CD14-positive monocyte (primary cell): ENCODE measurements at regions not wholly inside any gene's neighbourhood (a gene's known extent, or its start where the extent isn't known, plus 50 kb on each side); places are given as distances from the start of the nearest gene placed in this dataset.

Source experiments
- DNase-seq, 3 donors: peaks; one replicate each; pipeline ENCODE4 v3.0.0-alpha.2; 2011 to 2022
- H2AFZ ChIP-seq: 2 replicates; pipeline ENCODE4 v1.6.0; 2012; ENCODE audit warnings: mild to moderate bottlenecking, low read depth, low read length, inconsistent platforms; ENCODE audit not compliant: insufficient read depth, poor library complexity, severe bottlenecking
- H3K27ac ChIP-seq, 2 donors: 1 replicate in 1 of 2; 2 replicates in 1 of 2; pipeline ENCODE4 v1.5.1; 2012 to 2013; ENCODE audit warnings: low read length in 2 of 2, control low read depth in 1 of 2, inconsistent platforms in 1 of 2, low read depth in 1 of 2, mild to moderate bottlenecking in 1 of 2
- H3K27me3 ChIP-seq, 2 donors: one replicate each; pipeline versions ENCODE4 v1.6.0 to v1.6.1; 2011 to 2013; ENCODE audit warnings: low read length in 2 of 2; ENCODE audit not compliant: control insufficient read depth in 2 of 2, insufficient read depth in 2 of 2
- H3K36me3 ChIP-seq, 2 donors: replicated peaks in 1 of 2; 1 replicate in 1 of 2; 2 replicates in 1 of 2; pipeline versions ENCODE4 v1.5.1 to v1.6.1; 2012 to 2013; ENCODE audit warnings: low read length in 2 of 2, control low read depth in 1 of 2, inconsistent platforms in 1 of 2, mild to moderate bottlenecking in 1 of 2; ENCODE audit not compliant: insufficient read depth in 2 of 2, control insufficient read depth in 1 of 2
- H3K4me1 ChIP-seq, 2 donors: 1 replicate in 1 of 2; 2 replicates in 1 of 2; pipeline versions ENCODE4 v1.5.1 to v1.6.1; 2012 to 2013; ENCODE audit warnings: low read length in 2 of 2, control low read depth in 1 of 2, inconsistent platforms in 1 of 2, mild to moderate bottlenecking in 1 of 2, moderate library complexity in 1 of 2; ENCODE audit not compliant: insufficient read depth in 2 of 2, control insufficient read depth in 1 of 2
- H3K4me2 ChIP-seq: replicated peaks from 2 replicates; pipeline ENCODE3; 2012; ENCODE audit warnings: low read length, moderate library complexity, mild to moderate bottlenecking; ENCODE audit not compliant: poor library complexity, severe bottlenecking; ENCODE audit errors: extremely low read depth
- H3K4me3 ChIP-seq, 3 experiments: fragments of 200-600 bp in 1 of 3; sonication (generic) in 1 of 3; replicated peaks in 1 of 3; 1 replicate in 2 of 3; 2 replicates in 1 of 3; pipeline ENCODE4 v1.5.1; 2011 to 2013; ENCODE audit warnings: low read length in 3 of 3, mild to moderate bottlenecking in 3 of 3, control low read depth in 2 of 3, low read depth in 2 of 3, inconsistent platforms in 1 of 3, moderate library complexity in 1 of 3
- H3K79me2 ChIP-seq: 2 replicates; pipeline ENCODE4 v1.6.0; 2012; ENCODE audit warnings: mild to moderate bottlenecking, control low read depth, inconsistent platforms, low read length, moderate library complexity; ENCODE audit not compliant: insufficient read depth
- H3K9ac ChIP-seq: 2 replicates; pipeline ENCODE4 v1.6.0; 2017; ENCODE audit warnings: low read length, mild to moderate bottlenecking; ENCODE audit not compliant: insufficient read depth, poor library complexity, severe bottlenecking
- H3K9me3 ChIP-seq, 2 donors: replicated peaks in 1 of 2; 1 replicate in 1 of 2; 2 replicates in 1 of 2; pipeline versions ENCODE4 v1.5.1 to v1.6.1; 2012 to 2013; ENCODE audit warnings: low read length in 2 of 2, control low read depth in 1 of 2; ENCODE audit not compliant: control insufficient read depth in 1 of 2, insufficient read depth in 1 of 2
- H4K20me1 ChIP-seq: 2 replicates; pipeline ENCODE4 v1.6.0; 2012; ENCODE audit warnings: mild to moderate bottlenecking, low read length, control low read depth, moderate library complexity; ENCODE audit not compliant: insufficient read depth
- H3K27ac Mint-ChIP-seq, 7 donors: one replicate each; pipeline ENCODE4 v1.8.0; 2020; ENCODE audit warnings: mild to moderate bottlenecking in 7 of 7, mixed read lengths in 7 of 7, moderate library complexity in 6 of 7, inconsistent platforms in 2 of 7
- H3K27me3 Mint-ChIP-seq, 3 donors: one replicate each; pipeline ENCODE4 v1.8.0; 2021 to 2022; ENCODE audit warnings: low read depth in 3 of 3, mild to moderate bottlenecking in 3 of 3, mixed read lengths in 3 of 3, moderate library complexity in 3 of 3, inconsistent platforms in 1 of 3
- H3K36me3 Mint-ChIP-seq, 2 donors: one replicate each; pipeline ENCODE4 v1.8.0; 2020; ENCODE audit warnings: mixed read lengths in 2 of 2, inconsistent platforms in 1 of 2, mild to moderate bottlenecking in 1 of 2
- H3K4me1 Mint-ChIP-seq: one replicate; pipeline ENCODE4 v1.8.0; 2020; ENCODE audit warnings: mild to moderate bottlenecking, mixed read lengths
- H3K4me3 Mint-ChIP-seq, 2 donors: one replicate each; pipeline ENCODE4 v1.8.0; 2020; ENCODE audit warnings: mild to moderate bottlenecking in 2 of 2, mixed read lengths in 2 of 2, moderate library complexity in 1 of 2
- H3K9me3 Mint-ChIP-seq, 7 donors: one replicate each; pipeline ENCODE4 v1.8.0; 2020 to 2022; ENCODE audit warnings: mixed read lengths in 7 of 7, mild to moderate bottlenecking in 6 of 7, moderate library complexity in 6 of 7, inconsistent platforms in 2 of 7
- CTCF ChIP-seq: fragments of 200-600 bp; IDR thresholded peaks from one replicate; pipeline ENCODE4 v1.8.0; 2022; ENCODE audit warnings: antibody characterized with exemption, mild to moderate bottlenecking
- WGBS: methylation state at CpG from one replicate; pipeline ENCODE4 v1.1.5; 2013; ENCODE audit warnings: missing lambda C conversion rate; ENCODE audit not compliant: insufficient coverage; 5-methylcytosine and 5-hydroxymethylcytosine counted together
- intact Hi-C, 2 donors: fragments of 100-400 bp; cut with micrococcal nuclease; formaldehyde crosslinking; loops; one replicate each; pipeline versions ENCODE4 v1.15.0 to v1.15.1; 2023

- Histone ChIP-seq H3K27ac (no peak overlapping the region), H3K4me3 (no peak overlapping the region), H3K4me2 (no peak overlapping the region), H2AFZ (no peak overlapping the region), H3K79me2 (no peaks in the 10 kb centered on the region), H3K27me3 (no peaks in the 10 kb centered on the region), H3K9me3 (no peaks in the 10 kb centered on the region), H3K9ac (no peak overlapping the region), H3K4me1 (no peaks in the 10 kb centered on the region), H4K20me1 (no peaks in the 10 kb centered on the region), H3K36me3 (no peaks in the 10 kb centered on the region)
- Mint-ChIP-seq H3K4me3 (no peak overlapping the region), H3K4me1 (no peaks in the 10 kb centered on the region), H3K9me3 (no peaks in the 10 kb centered on the region), H3K27me3 (peaks cover 0 to 1% (median 0%) of the 10 kb centered on the region in 3 donors), H3K27ac (peak overlapping the region in 1 of 7 donors; percentile 33), H3K36me3 (no peaks in the 10 kb centered on the region)
- no peak for DNase-seq
- TF ChIP-seq CTCF = no peak
- WGBS = 91% methylated on average over 5 of the region's 7 CpGs
- intact Hi-C loops = loop anchor here in 1 of 2 donors (10.0 kb wide), 1 partner anchor 1922 kb away; no protein-coding TSS in a partner anchor
Observed at GRCh38 chr20:11546939-11547338, 370.8 kb upstream of the BTBD3 start.

- no peaks in the 10 kb centered on the region for H3K9me3 Mint-ChIP-seq
- no peak overlapping the region for H3K9ac ChIP-seq
- no peaks in the 10 kb centered on the region for H3K36me3 ChIP-seq
- H3K27me3 ChIP-seq = no peaks in the 10 kb centered on the region
- no peak for TF ChIP-seq CTCF
- no peaks in the 10 kb centered on the region for H3K79me2 ChIP-seq
- no peak overlapping the region for H3K4me2 ChIP-seq
- WGBS = 100% methylated on average over 2 of the region's 6 CpGs
- H3K27ac ChIP-seq = no peak overlapping the region
- H4K20me1 ChIP-seq = no peaks in the 10 kb centered on the region
- H3K4me1 Mint-ChIP-seq = no peaks in the 10 kb centered on the region
- DNase-seq = no peak
- intact Hi-C loops = loop anchor here in 1 of 2 donors (10.0 kb wide), 1 partner anchor 1925 kb away; no protein-coding TSS in a partner anchor
- H3K4me3 ChIP-seq = no peak overlapping the region
- no peak overlapping the region for H3K4me3 Mint-ChIP-seq
- H3K9me3 ChIP-seq = no peaks in the 10 kb centered on the region
- no peaks in the 10 kb centered on the region for H3K4me1 ChIP-seq
- peaks cover 0 to 1% (median 0%) of the 10 kb centered on the region in 3 donors for H3K27me3 Mint-ChIP-seq
- H2AFZ ChIP-seq = no peak overlapping the region
- no peak overlapping the region for H3K27ac Mint-ChIP-seq
- no peaks in the 10 kb centered on the region for H3K36me3 Mint-ChIP-seq
Observed at GRCh38 chr20:11549172-11550103, 368.3 kb upstream of the BTBD3 start.
